HepG2 (cell line): ENCODE measurements at regions not wholly inside any gene's neighbourhood (a gene's known extent, or its start where the extent isn't known, plus 50 kb on each side); places are given as distances from the start of the nearest gene placed in this dataset.

Experiments used
- ATAC-seq: fragments of 200-7000 bp; cut with Tn5 transposase; 3 replicates; pipeline ENCODE4 v1.9.1; 2020; ENCODE audit warnings: mild to moderate bottlenecking, moderate library complexity
- BruUV-seq: library from RNA; stranded (reverse); fragments of 400-500 nt; replicated peaks from 2 replicates; lab custom pipeline; 2021; lab: Mats Ljungman, UMichigan
- CTCF ChIA-PET: fragments of 300-600 bp; formaldehyde crosslinking; extraction: SDS; loops from one replicate; lab custom pipeline; 2021; ENCODE audit warnings: low total read pairs, inconsistent platforms, low intra/inter-chr PET ratio; lab: Yijun Ruan, JAX
- POLR2A ChIA-PET: fragments of 350-600 bp; sonication (Branson Sonifier 250); formaldehyde crosslinking; loops from one replicate; lab custom pipeline; 2020; ENCODE audit warnings: antibody characterized with exemption, inconsistent platforms; lab: Yijun Ruan, JAX
- DNase-seq: peaks from one replicate; pipeline ENCODE4 v3.0.0-alpha.2; 2015; ENCODE audit warnings: low spot score
- FAIRE-seq: peaks from 3 replicates; lab custom pipeline; 2011; peaks lifted over from hg19 to GRCh38; lab: Jason Lieb, UNC
- H2AFZ ChIP-seq: one replicate; pipeline ENCODE4 v1.6.1; 2011; ENCODE audit warnings: low read length, inconsistent platforms
- H3K27ac ChIP-seq: fragments of 300-600 bp; 3 replicates; pipeline ENCODE4 v1.8.0; 2011; ENCODE audit warnings: mixed run types, mild to moderate bottlenecking, mixed read lengths, low read length, inconsistent platforms; ENCODE audit not compliant: insufficient read depth; ENCODE audit errors: extremely low read length
- H3K27me3 ChIP-seq, 2 experiments: fragments of 200-600 bp in 1 of 2; 2 replicates in 1 of 2; 3 replicates in 1 of 2; pipeline versions ENCODE4 v1.6.0 to v1.8.0; 2011; ENCODE audit warnings: low read length in 2 of 2, mild to moderate bottlenecking in 2 of 2, moderate library complexity in 2 of 2, inconsistent platforms in 1 of 2; ENCODE audit not compliant: insufficient read depth in 2 of 2, control insufficient read depth in 1 of 2
- H3K36me3 ChIP-seq, 2 experiments: fragments of 200-600 bp in 1 of 2; replicated peaks in 1 of 2; 2 replicates in 1 of 2; 3 replicates in 1 of 2; pipeline versions ENCODE4 v1.5.1 to v1.8.0; 2011; ENCODE audit warnings: low read length in 2 of 2, inconsistent platforms in 1 of 2; ENCODE audit not compliant: insufficient read depth in 2 of 2, control insufficient read depth in 1 of 2
- H3K4me1 ChIP-seq: 2 replicates; pipeline ENCODE4 v1.5.1; 2012; ENCODE audit warnings: low read length, inconsistent platforms; ENCODE audit not compliant: insufficient read depth
- H3K4me2 ChIP-seq: 2 replicates; pipeline ENCODE4 v1.6.0; 2011; ENCODE audit warnings: low read depth, low read length, inconsistent platforms
- H3K4me3 ChIP-seq, 3 experiments: fragments of 200-600 bp in 1 of 3; sonication (generic), shearing (Covaris generic) in 1 of 3; replicated peaks in 1 of 3; 2 replicates each; pipeline ENCODE4 v1.5.1; 2011 to 2016; ENCODE audit warnings: low read length in 3 of 3, inconsistent platforms in 2 of 3, low read depth in 2 of 3, mild to moderate bottlenecking in 2 of 3, control low read depth in 1 of 3, mixed read lengths in 1 of 3; ENCODE audit not compliant: insufficient read depth in 1 of 3
- H3K79me2 ChIP-seq: one replicate; pipeline ENCODE4 v1.6.1; 2011; ENCODE audit warnings: low read length, inconsistent platforms; ENCODE audit not compliant: insufficient read depth
- H3K9ac ChIP-seq: 2 replicates; pipeline ENCODE4 v1.6.0; 2011; ENCODE audit warnings: mild to moderate bottlenecking, low read depth, low read length, inconsistent platforms; ENCODE audit not compliant: insufficient read depth
- H3K9me3 ChIP-seq: 2 replicates; pipeline ENCODE4 v1.5.1; 2012; ENCODE audit warnings: mild to moderate bottlenecking, low read length
- H4K20me1 ChIP-seq: 2 replicates; pipeline ENCODE4 v1.6.0; 2011; ENCODE audit warnings: inconsistent platforms, mild to moderate bottlenecking, low read length, moderate library complexity; ENCODE audit not compliant: insufficient read depth
- CENPT ChIP-seq: sonication (generic); formaldehyde crosslinking; IDR thresholded peaks from 2 replicates; pipeline ENCODE4 v1.8.0; 2022; ENCODE audit warnings: low read depth, mild to moderate bottlenecking, moderate library complexity, missing genetic modification reagents
- MAZ ChIP-seq, 2 experiments: sonication (generic) in 1 of 2; formaldehyde crosslinking in 1 of 2; IDR thresholded peaks; 2 replicates each; pipeline versions ENCODE4 v1.5.0 to v1.6.1; 2012 to 2020; ENCODE audit warnings: low read depth in 2 of 2, mild to moderate bottlenecking in 2 of 2, borderline replicate concordance in 1 of 2, improper control_type of control experiment in 1 of 2, low read length in 1 of 2, missing genetic modification reagents in 1 of 2, moderate library complexity in 1 of 2
- MBD4 ChIP-seq: IDR thresholded peaks from 2 replicates; pipeline ENCODE4 v1.6.1; 2012; ENCODE audit warnings: low read length, inconsistent platforms, borderline replicate concordance
- NBN ChIP-seq: fragments of 450-650 bp; conservative IDR thresholded peaks from 2 replicates; pipeline ENCODE4 v1.6.1; 2017
- PHB2 ChIP-seq: fragments of 450-650 bp; IDR thresholded peaks from 2 replicates; pipeline ENCODE4 v1.6.1; 2018; ENCODE audit not compliant: partially characterized antibody
- SRSF9 ChIP-seq: fragments of 200-400 bp; formaldehyde crosslinking; IDR thresholded peaks from 2 replicates; pipeline ENCODE4 v1.6.1; 2018; ENCODE audit warnings: borderline replicate concordance, mild to moderate bottlenecking, low read depth, low read length; ENCODE audit not compliant: insufficient read depth, poor library complexity, severe bottlenecking
- ZNF605 ChIP-seq: sonication (generic); formaldehyde crosslinking; IDR thresholded peaks from 2 replicates; pipeline ENCODE4 v1.8.0; 2022; ENCODE audit warnings: mild to moderate bottlenecking, missing genetic modification reagents
- ZNF616 ChIP-seq: sonication (generic); formaldehyde crosslinking; IDR thresholded peaks from 2 replicates; pipeline ENCODE4 v1.5.0; 2020; ENCODE audit warnings: low read depth, mild to moderate bottlenecking, missing genetic modification reagents
- in situ Hi-C: cut with HindIII; loops from 2 replicates; pipeline ENCODE4 v1.10.0; 2017; ENCODE audit warnings: low pct_unique_long_range_greater_than_20kb; ENCODE audit not compliant: extremely low pct_ligation_motif_present
- intact Hi-C: fragments of 100-400 bp; cut with micrococcal nuclease; formaldehyde crosslinking; loops from one replicate; pipeline ENCODE4 v1.10.0; 2022; ENCODE audit not compliant: unreplicated experiment
- TF ChIP-seq, protein P1 (sequence below): sonication (generic); formaldehyde crosslinking; IDR thresholded peaks from 2 replicates; pipeline ENCODE4 v1.4.0; 2020; ENCODE audit warnings: missing genetic modification reagents, borderline replicate concordance
- TF ChIP-seq, protein P2 (sequence below): fragments of 450-650 bp; IDR thresholded peaks from 2 replicates; pipeline ENCODE4 v1.6.1; 2017; ENCODE audit warnings: mild to moderate bottlenecking
- TF ChIP-seq, protein P3 (sequence below): sonication (generic); formaldehyde crosslinking; IDR thresholded peaks from 2 replicates; pipeline ENCODE4 v1.4.0; 2020; ENCODE audit warnings: missing genetic modification reagents

DNA sequence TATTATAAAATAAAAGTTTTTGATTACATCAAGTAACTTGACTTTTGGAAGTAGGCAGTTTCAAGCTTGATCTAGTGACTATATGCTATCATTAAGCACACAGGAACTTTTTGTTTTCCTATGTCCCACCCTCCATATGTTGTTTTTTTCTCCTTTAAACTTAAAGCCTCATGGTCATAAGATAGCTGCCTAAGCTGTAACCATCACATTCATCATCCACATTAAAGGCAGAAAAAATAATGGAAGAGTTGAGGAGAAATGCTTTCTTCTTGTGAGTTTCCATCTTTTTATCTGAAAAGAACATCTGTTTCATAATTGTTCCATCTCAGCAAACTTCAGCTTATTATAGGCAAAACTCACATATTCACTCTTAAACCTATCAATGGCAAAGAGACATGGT is 630.4 kb downstream of the STK39 start:
- CTCF ChIA-PET, result no interaction called here
- Histone ChIP-seq H3K79me2 (no peaks in the 10 kb centered on the region), H2AFZ (no peak overlapping the region), H3K27ac (no peak overlapping the region), H3K9ac (no peak overlapping the region), H3K4me2 (no peak overlapping the region), H4K20me1 (no peaks in the 10 kb centered on the region), H3K36me3 (no peaks in the 10 kb centered on the region), H3K4me1 (no peaks in the 10 kb centered on the region), H3K9me3 (no peaks in the 10 kb centered on the region), H3K4me3 (no peak overlapping the region), H3K27me3 (no peaks in the 10 kb centered on the region)
- DNase-seq (no peak), ATAC-seq (no peak), FAIRE-seq (no peak)
- POLR2A ChIA-PET, result no interaction called here
- no TSS peak for BruUV-seq
- TF ChIP-seq ZNF605 (CRISPR knock-in tag) (no peak), CENPT (no peak), ZNF616 (CRISPR knock-in tag) (no peak), SRSF9 (no peak), PHB2 (no peak), NBN (no peak), MAZ (IDR thresholded peaks at IDR 0.05; ENCODE audit: borderline replicate concordance, low read depth, low read length) (no peak), MAZ (CRISPR knock-in tag; IDR thresholded peaks at IDR 0.05; ENCODE audit: low read depth) (no peak), MBD4 (no peak)
- TF ChIP-seq, protein P1, sequence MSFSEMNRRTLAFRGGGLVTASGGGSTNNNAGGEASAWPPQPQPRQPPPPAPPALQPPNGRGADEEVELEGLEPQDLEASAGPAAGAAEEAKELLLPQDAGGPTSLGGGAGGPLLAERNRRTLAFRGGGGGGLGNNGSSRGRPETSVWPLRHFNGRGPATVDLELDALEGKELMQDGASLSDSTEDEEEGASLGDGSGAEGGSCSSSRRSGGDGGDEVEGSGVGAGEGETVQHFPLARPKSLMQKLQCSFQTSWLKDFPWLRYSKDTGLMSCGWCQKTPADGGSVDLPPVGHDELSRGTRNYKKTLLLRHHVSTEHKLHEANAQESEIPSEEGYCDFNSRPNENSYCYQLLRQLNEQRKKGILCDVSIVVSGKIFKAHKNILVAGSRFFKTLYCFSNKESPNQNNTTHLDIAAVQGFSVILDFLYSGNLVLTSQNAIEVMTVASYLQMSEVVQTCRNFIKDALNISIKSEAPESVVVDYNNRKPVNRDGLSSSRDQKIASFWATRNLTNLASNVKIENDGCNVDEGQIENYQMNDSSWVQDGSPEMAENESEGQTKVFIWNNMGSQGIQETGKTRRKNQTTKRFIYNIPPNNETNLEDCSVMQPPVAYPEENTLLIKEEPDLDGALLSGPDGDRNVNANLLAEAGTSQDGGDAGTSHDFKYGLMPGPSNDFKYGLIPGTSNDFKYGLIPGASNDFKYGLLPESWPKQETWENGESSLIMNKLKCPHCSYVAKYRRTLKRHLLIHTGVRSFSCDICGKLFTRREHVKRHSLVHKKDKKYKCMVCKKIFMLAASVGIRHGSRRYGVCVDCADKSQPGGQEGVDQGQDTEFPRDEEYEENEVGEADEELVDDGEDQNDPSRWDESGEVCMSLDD (CRISPR knock-in tag), result no peak
- TF ChIP-seq, protein P2, sequence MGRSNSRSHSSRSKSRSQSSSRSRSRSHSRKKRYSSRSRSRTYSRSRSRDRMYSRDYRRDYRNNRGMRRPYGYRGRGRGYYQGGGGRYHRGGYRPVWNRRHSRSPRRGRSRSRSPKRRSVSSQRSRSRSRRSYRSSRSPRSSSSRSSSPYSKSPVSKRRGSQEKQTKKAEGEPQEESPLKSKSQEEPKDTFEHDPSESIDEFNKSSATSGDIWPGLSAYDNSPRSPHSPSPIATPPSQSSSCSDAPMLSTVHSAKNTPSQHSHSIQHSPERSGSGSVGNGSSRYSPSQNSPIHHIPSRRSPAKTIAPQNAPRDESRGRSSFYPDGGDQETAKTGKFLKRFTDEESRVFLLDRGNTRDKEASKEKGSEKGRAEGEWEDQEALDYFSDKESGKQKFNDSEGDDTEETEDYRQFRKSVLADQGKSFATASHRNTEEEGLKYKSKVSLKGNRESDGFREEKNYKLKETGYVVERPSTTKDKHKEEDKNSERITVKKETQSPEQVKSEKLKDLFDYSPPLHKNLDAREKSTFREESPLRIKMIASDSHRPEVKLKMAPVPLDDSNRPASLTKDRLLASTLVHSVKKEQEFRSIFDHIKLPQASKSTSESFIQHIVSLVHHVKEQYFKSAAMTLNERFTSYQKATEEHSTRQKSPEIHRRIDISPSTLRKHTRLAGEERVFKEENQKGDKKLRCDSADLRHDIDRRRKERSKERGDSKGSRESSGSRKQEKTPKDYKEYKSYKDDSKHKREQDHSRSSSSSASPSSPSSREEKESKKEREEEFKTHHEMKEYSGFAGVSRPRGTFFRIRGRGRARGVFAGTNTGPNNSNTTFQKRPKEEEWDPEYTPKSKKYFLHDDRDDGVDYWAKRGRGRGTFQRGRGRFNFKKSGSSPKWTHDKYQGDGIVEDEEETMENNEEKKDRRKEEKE, result no peak
- TF ChIP-seq, protein P3, sequence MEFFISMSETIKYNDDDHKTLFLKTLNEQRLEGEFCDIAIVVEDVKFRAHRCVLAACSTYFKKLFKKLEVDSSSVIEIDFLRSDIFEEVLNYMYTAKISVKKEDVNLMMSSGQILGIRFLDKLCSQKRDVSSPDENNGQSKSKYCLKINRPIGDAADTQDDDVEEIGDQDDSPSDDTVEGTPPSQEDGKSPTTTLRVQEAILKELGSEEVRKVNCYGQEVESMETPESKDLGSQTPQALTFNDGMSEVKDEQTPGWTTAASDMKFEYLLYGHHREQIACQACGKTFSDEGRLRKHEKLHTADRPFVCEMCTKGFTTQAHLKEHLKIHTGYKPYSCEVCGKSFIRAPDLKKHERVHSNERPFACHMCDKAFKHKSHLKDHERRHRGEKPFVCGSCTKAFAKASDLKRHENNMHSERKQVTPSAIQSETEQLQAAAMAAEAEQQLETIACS (CRISPR knock-in tag), result no peak
- intact Hi-C loops (no loop called here), in situ Hi-C loops (no loop called here)
